ENCODE measurements at regions not wholly inside any gene's neighbourhood (a gene's known extent, or its start where the extent isn't known, plus 50 kb on each side); places are given as distances from the start of the nearest gene placed in this dataset.

- no peak for TF ChIP-seq POLR2A (IDR thresholded peaks at IDR 0.05)
- TF ChIP-seq, protein P1, sequence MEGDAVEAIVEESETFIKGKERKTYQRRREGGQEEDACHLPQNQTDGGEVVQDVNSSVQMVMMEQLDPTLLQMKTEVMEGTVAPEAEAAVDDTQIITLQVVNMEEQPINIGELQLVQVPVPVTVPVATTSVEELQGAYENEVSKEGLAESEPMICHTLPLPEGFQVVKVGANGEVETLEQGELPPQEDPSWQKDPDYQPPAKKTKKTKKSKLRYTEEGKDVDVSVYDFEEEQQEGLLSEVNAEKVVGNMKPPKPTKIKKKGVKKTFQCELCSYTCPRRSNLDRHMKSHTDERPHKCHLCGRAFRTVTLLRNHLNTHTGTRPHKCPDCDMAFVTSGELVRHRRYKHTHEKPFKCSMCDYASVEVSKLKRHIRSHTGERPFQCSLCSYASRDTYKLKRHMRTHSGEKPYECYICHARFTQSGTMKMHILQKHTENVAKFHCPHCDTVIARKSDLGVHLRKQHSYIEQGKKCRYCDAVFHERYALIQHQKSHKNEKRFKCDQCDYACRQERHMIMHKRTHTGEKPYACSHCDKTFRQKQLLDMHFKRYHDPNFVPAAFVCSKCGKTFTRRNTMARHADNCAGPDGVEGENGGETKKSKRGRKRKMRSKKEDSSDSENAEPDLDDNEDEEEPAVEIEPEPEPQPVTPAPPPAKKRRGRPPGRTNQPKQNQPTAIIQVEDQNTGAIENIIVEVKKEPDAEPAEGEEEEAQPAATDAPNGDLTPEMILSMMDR (IDR thresholded peaks at IDR 0.05), result no peak
These were observed 548.2 kb upstream of the PFKP start for GRCh38 chr10:2519139-2519538.
